ENCODE measurements at regions not wholly inside any gene's neighbourhood (a gene's known extent, or its start where the extent isn't known, plus 50 kb on each side); places are given as distances from the start of the nearest gene placed in this dataset.

- DNase-seq (ENCODE audit: low read depth in 2 of 2), result no peak
Observed at GRCh38 chr12:128056136-128056801, 210.7 kb upstream of the TMEM132C start.

GRCh38 chr12:128057586-128057985 lies 209.4 kb upstream of the TMEM132C start:
- no peak for DNase-seq (ENCODE audit: low read depth in 2 of 2)

- DNase-seq (ENCODE audit: low read depth in 2 of 2), result no peak
Observed at GRCh38 chr12:128059621-128060370, 207.2 kb upstream of the TMEM132C start.

- DNase-seq (ENCODE audit: low read depth in 2 of 2), result no peak
Observed at GRCh38 chr12:128068211-128068610, 198.8 kb upstream of the TMEM132C start.

GRCh38 chr12:128069359-128069997 lies 197.5 kb upstream of the TMEM132C start:
- DNase-seq (ENCODE audit: low read depth in 2 of 2), result peak; percentile 45 to 60

- DNase-seq (ENCODE audit: low read depth in 2 of 2), result no peak
Observed at GRCh38 chr12:128073937-128074336, 193.0 kb upstream of the TMEM132C start.

GRCh38 chr12:128075332-128075731 lies 191.6 kb upstream of the TMEM132C start:
- no peak for DNase-seq (ENCODE audit: low read depth in 2 of 2)

- DNase-seq (ENCODE audit: low read depth in 2 of 2), result peak; percentile 82 to 84
Observed at GRCh38 chr12:128076188-128076587, 190.8 kb upstream of the TMEM132C start.

- DNase-seq (ENCODE audit: low read depth in 2 of 2), result peak; percentile 34 to 37
Observed at GRCh38 chr12:128077211-128077916, 189.6 kb upstream of the TMEM132C start.

- no peak for DNase-seq (ENCODE audit: low read depth in 2 of 2)
Observed at GRCh38 chr12:128077917-128078298, 189.1 kb upstream of the TMEM132C start.

- DNase-seq (ENCODE audit: low read depth in 2 of 2), result peak; percentile 70 to 75
Observed at GRCh38 chr12:128078301-128078971, 188.5 kb upstream of the TMEM132C start.

GRCh38 chr12:128079446-128079845 lies 187.5 kb upstream of the TMEM132C start:
- no peak for DNase-seq (ENCODE audit: low read depth in 2 of 2)

GRCh38 chr12:128083132-128083729 lies 183.7 kb upstream of the TMEM132C start:
- no peak for DNase-seq (ENCODE audit: low read depth in 2 of 2)

- no peak for DNase-seq (ENCODE audit: low read depth in 2 of 2)
Observed at GRCh38 chr12:128088926-128089325, 178.0 kb upstream of the TMEM132C start.

- no peak for DNase-seq (ENCODE audit: low read depth in 2 of 2)
Observed at GRCh38 chr12:128089961-128090360, 177.0 kb upstream of the TMEM132C start.

GRCh38 chr12:128091101-128091720 lies 175.8 kb upstream of the TMEM132C start:
- no peak for DNase-seq (ENCODE audit: low read depth in 2 of 2)

- DNase-seq (ENCODE audit: low read depth in 2 of 2), result no peak
Observed at GRCh38 chr12:128091951-128092382, 175.0 kb upstream of the TMEM132C start.

GRCh38 chr12:128098730-128099129 lies 168.2 kb upstream of the TMEM132C start:
- no peak for DNase-seq (ENCODE audit: low read depth in 2 of 2)

GRCh38 chr12:128103152-128103551 lies 163.8 kb upstream of the TMEM132C start:
- DNase-seq (ENCODE audit: low read depth in 2 of 2), result no peak

- no peak for DNase-seq (ENCODE audit: low read depth in 2 of 2)
Observed at GRCh38 chr12:128109236-128109635, 157.7 kb upstream of the TMEM132C start.

GRCh38 chr12:128109636-128110035 lies 157.3 kb upstream of the TMEM132C start:
- no peak for DNase-seq (ENCODE audit: low read depth in 2 of 2)
